Gastrocnemius medialis (tissue), 4 donors: ENCODE measurements at regions not wholly inside any gene's neighbourhood (a gene's known extent, or its start where the extent isn't known, plus 50 kb on each side); places are given as distances from the start of the nearest gene placed in this dataset.

Source experiments
- CTCF ChIP-seq, 5 experiments: fragments of 450-650 bp in 3 of 5; fragments of 200-600 bp in 2 of 5; sonication (generic) in 2 of 5; IDR thresholded peaks in 4 of 5; conservative IDR thresholded peaks in 1 of 5; 1 replicate in 4 of 5; 2 replicates in 1 of 5; pipeline ENCODE4 v1.5.1; 2016 to 2019; ENCODE audit warnings: antibody characterized with exemption in 5 of 5, mild to moderate bottlenecking in 3 of 5, moderate library complexity in 3 of 5
- POLR2A ChIP-seq, 2 donors: fragments of 450-650 bp; IDR thresholded peaks; one replicate each; pipeline ENCODE4 v1.6.1; 2017; ENCODE audit warnings: antibody characterized with exemption in 2 of 2, mild to moderate bottlenecking in 2 of 2, moderate library complexity in 2 of 2

- TF ChIP-seq CTCF (IDR thresholded peaks at IDR 0.05 in 4 of 5, conservative IDR thresholded peaks at IDR 0.05 in 1 of 5) (no peak), POLR2A (IDR thresholded peaks at IDR 0.05) (no peak)
These were observed 233.4 kb upstream of the DDI1 start for GRCh38 chr11:103803062-103803461.
